Osteoblast (primary cell): ENCODE measurements at regions not wholly inside any gene's neighbourhood (a gene's known extent, or its start where the extent isn't known, plus 50 kb on each side); places are given as distances from the start of the nearest gene placed in this dataset.

ENCODE experiments used
- DNase-seq: peaks from one replicate; pipeline ENCODE4 v3.0.0; 2011; ENCODE audit warnings: low spot score, mixed read lengths; ENCODE audit not compliant: insufficient read length; ENCODE audit errors: missing footprints
- H2AFZ ChIP-seq: 2 replicates; pipeline ENCODE4 v1.6.0; 2011; ENCODE audit warnings: mild to moderate bottlenecking, low read length
- H3K27ac ChIP-seq: 2 replicates; pipeline ENCODE4 v1.5.1; 2011; ENCODE audit warnings: mild to moderate bottlenecking, low read depth, low read length, moderate library complexity
- H3K27me3 ChIP-seq: 2 replicates; pipeline ENCODE4 v1.6.0; 2012; ENCODE audit warnings: mild to moderate bottlenecking, control low read depth, inconsistent platforms, low read length, moderate library complexity; ENCODE audit not compliant: insufficient read depth
- H3K36me3 ChIP-seq: 2 replicates; pipeline ENCODE4 v1.5.1; 2011; ENCODE audit warnings: mild to moderate bottlenecking, low read length, control low read depth, moderate library complexity; ENCODE audit not compliant: insufficient read depth
- H3K4me1 ChIP-seq: 2 replicates; pipeline ENCODE4 v1.5.1; 2011; ENCODE audit warnings: mild to moderate bottlenecking, low read length, control low read depth, moderate library complexity; ENCODE audit not compliant: insufficient read depth
- H3K4me2 ChIP-seq: 2 replicates; pipeline ENCODE4 v1.6.0; 2011; ENCODE audit warnings: mild to moderate bottlenecking, low read length; ENCODE audit not compliant: insufficient read depth
- H3K4me3 ChIP-seq: fragments of 200-600 bp; sonication (generic); 3 replicates; pipeline ENCODE4 v1.5.1; 2012; ENCODE audit warnings: mild to moderate bottlenecking, low read length, inconsistent platforms; ENCODE audit not compliant: insufficient read depth
- H3K79me2 ChIP-seq: 2 replicates; pipeline ENCODE4 v1.6.0; 2012; ENCODE audit warnings: mild to moderate bottlenecking, low read length, control low read depth, inconsistent platforms; ENCODE audit not compliant: insufficient read depth
- H3K9me3 ChIP-seq: 2 replicates; pipeline ENCODE4 v1.5.1; 2011; ENCODE audit warnings: low read depth, low read length, control low read depth
- H4K20me1 ChIP-seq: 2 replicates; pipeline ENCODE4 v1.6.0; 2012; ENCODE audit warnings: mild to moderate bottlenecking, low read length, control low read depth; ENCODE audit not compliant: insufficient read depth
- TF ChIP-seq, protein P1 (sequence below): IDR thresholded peaks from 2 replicates; pipeline ENCODE4 v1.5.1; 2011; ENCODE audit warnings: mild to moderate bottlenecking, low read depth, low read length, moderate library complexity; ENCODE audit errors: extremely low read depth

DNA sequence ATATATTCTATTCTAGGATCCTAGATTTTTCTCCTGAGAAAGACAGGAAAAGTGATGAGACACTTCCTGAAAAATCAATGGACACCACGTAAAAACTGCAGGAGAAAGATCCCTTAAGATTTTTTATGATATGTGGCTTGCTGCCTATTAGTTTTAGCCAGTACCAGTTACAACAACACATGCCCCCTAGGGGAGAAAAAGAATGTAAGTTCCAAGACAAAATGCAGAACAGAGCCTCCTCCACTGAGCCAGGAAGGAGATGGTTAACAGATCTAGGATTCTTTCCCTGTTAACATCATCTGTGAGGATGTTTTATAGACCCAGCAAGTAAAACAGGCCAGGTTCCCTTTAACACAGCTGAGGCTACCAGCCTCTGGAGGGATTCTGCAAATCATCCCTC lies 574.7 kb downstream of the TLE4 start:
- no peak overlapping the region for H3K27ac ChIP-seq
- no peaks in the 10 kb centered on the region for H3K36me3 ChIP-seq
- no peaks in the 10 kb centered on the region for H4K20me1 ChIP-seq
- no peaks in the 10 kb centered on the region for H3K79me2 ChIP-seq
- no peaks in the 10 kb centered on the region for H3K27me3 ChIP-seq
- no peak overlapping the region for H3K4me2 ChIP-seq
- DNase-seq: no peak
- no peaks in the 10 kb centered on the region for H3K4me1 ChIP-seq
- peaks cover 3% of the 10 kb centered on the region for H3K9me3 ChIP-seq
- no peak overlapping the region for H3K4me3 ChIP-seq
- no peak overlapping the region for H2AFZ ChIP-seq
- TF ChIP-seq, protein P1, sequence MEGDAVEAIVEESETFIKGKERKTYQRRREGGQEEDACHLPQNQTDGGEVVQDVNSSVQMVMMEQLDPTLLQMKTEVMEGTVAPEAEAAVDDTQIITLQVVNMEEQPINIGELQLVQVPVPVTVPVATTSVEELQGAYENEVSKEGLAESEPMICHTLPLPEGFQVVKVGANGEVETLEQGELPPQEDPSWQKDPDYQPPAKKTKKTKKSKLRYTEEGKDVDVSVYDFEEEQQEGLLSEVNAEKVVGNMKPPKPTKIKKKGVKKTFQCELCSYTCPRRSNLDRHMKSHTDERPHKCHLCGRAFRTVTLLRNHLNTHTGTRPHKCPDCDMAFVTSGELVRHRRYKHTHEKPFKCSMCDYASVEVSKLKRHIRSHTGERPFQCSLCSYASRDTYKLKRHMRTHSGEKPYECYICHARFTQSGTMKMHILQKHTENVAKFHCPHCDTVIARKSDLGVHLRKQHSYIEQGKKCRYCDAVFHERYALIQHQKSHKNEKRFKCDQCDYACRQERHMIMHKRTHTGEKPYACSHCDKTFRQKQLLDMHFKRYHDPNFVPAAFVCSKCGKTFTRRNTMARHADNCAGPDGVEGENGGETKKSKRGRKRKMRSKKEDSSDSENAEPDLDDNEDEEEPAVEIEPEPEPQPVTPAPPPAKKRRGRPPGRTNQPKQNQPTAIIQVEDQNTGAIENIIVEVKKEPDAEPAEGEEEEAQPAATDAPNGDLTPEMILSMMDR: peak; percentile 41

DNA sequence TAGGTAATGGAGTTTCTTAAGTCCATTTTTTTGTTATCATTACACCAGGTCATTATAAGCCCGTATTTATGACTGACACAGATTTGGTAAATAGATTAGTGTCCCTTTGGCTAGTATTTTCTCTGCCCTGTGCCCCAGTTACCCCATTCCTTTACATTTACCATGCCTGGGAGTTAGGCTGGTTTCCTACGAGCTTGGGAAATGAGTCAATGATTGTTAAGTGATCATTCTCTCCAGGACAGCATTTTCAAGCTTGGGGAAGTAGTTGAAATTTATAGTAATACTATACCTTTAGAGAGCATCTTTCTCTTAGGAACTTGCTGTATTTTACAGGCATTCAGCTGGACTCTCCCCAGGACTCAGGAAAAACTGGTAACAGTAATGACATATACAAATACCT lies 573.1 kb downstream of the TLE4 start:
- no peak overlapping the region for H2AFZ ChIP-seq
- H4K20me1 ChIP-seq: no peaks in the 10 kb centered on the region
- no peaks in the 10 kb centered on the region for H3K4me1 ChIP-seq
- H3K79me2 ChIP-seq: no peaks in the 10 kb centered on the region
- H3K4me3 ChIP-seq: no peak overlapping the region
- no peaks in the 10 kb centered on the region for H3K36me3 ChIP-seq
- no peak overlapping the region for H3K4me2 ChIP-seq
- H3K27ac ChIP-seq: no peak overlapping the region
- H3K9me3 ChIP-seq: peaks cover under 1% of the 10 kb centered on the region
- peak; percentile 17 for DNase-seq
- no peaks in the 10 kb centered on the region for H3K27me3 ChIP-seq
- TF ChIP-seq, protein P1: no peak

DNA sequence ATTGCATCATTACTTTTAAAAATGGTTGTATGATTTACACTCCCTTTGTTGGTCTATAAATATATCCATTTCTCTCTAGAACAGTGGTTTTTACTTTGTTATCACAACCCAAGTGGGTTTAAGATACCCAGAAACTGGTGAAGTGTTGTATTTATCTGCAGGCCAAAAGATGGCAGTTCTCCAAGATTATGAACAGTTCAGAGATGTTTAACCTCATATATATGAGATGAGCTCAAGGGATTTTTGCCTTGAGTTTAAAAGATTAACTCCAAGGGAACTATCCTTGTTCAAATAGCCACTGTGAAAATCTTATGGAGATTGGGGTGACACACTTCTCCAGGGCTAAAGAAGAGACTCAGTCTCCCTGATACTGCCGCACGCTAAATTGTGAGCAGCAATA lies 572.6 kb downstream of the TLE4 start:
- DNase-seq: no peak

DNA sequence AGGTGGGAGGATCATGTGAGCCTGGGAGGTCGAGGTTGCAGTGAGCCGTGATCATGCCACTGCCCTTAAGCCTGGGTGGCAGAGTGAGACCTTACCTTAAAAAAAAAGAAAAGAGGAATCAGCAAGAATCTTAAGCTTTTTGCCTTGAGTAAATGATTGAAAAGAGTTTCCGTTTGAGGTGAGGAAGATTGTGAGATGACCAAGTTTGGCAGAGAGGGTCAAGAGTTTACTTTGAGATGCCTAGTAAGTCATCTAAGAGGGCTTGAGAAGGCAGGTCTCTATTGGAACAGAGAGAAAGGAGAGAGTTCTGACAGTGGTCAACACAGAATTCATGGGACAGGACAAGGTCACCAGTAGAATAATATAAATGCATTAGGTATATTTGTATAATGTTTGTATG lies 572.1 kb downstream of the TLE4 start:
- TF ChIP-seq, protein P1: no peak
- no peak for DNase-seq
- H3K27me3 ChIP-seq: no peaks in the 10 kb centered on the region
- no peak overlapping the region for H3K4me3 ChIP-seq
- H3K4me1 ChIP-seq: no peaks in the 10 kb centered on the region
- no peaks in the 10 kb centered on the region for H4K20me1 ChIP-seq
- H2AFZ ChIP-seq: no peak overlapping the region
- H3K79me2 ChIP-seq: no peaks in the 10 kb centered on the region
- H3K4me2 ChIP-seq: no peak overlapping the region
- no peaks in the 10 kb centered on the region for H3K36me3 ChIP-seq
- H3K27ac ChIP-seq: no peak overlapping the region
- H3K9me3 ChIP-seq: no peaks in the 10 kb centered on the region

More for the DNA sequence above, 572.6 kb downstream of the TLE4 start:
- Histone ChIP-seq H2AFZ (no peak overlapping the region), H4K20me1 (no peaks in the 10 kb centered on the region), H3K9me3 (no peaks in the 10 kb centered on the region), H3K36me3 (no peaks in the 10 kb centered on the region), H3K79me2 (no peaks in the 10 kb centered on the region), H3K4me1 (no peaks in the 10 kb centered on the region), H3K4me3 (no peak overlapping the region), H3K27ac (no peak overlapping the region), H3K27me3 (no peaks in the 10 kb centered on the region), H3K4me2 (no peak overlapping the region)
- TF ChIP-seq, protein P1: no peak
